HG03066 (cell line): ENCODE measurements at regions not wholly inside any gene's neighbourhood (a gene's known extent, or its start where the extent isn't known, plus 50 kb on each side); places are given as distances from the start of the nearest gene placed in this dataset.

Experiments used
- ATAC-seq: cut with Tn5 transposase; IDR thresholded peaks from one replicate; pipeline ENCODE4 v1.9.1; 2021; ENCODE audit warnings: low read depth; ENCODE audit not compliant: unreplicated experiment

DNA sequence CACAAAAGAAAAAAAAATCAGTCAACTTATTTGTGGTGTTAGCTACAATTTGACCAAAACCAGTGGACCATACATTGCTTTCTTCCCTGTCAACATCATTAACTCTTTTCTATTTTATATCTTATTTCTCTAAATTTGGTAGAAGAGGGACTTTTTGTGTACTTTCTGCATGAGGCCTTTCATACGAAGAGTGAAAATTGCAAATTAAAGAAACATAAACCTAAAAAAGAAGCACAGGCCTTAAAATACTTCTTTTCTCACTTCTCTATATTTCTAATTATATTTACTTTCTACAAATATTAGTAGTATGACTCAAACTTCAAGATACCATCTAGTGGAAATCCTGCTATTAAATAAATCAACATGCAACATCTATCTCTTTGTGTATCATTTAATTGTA is 1073.4 kb upstream of the ZEB2 start:
- peak; percentile 61 for ATAC-seq

DNA sequence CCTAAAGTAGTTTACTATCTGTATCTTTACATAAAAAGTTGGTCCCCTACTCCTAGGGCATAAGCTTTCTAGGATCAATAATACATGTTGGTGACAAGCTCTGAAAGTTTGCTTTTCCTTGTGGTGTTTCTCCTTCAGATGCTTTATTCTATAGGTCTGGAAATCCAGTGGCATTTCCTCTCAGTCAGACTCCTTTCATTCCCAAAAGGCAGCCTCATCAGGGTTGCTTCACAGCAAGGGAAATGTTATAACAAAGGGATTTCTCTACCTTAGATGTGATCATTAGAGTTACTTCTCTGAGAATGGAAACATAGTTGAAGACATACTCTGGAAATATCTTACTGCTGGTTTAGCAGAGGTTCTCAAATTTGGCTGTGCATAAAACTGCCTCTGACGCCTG is 1072.4 kb upstream of the ZEB2 start:
- ATAC-seq = no peak

DNA sequence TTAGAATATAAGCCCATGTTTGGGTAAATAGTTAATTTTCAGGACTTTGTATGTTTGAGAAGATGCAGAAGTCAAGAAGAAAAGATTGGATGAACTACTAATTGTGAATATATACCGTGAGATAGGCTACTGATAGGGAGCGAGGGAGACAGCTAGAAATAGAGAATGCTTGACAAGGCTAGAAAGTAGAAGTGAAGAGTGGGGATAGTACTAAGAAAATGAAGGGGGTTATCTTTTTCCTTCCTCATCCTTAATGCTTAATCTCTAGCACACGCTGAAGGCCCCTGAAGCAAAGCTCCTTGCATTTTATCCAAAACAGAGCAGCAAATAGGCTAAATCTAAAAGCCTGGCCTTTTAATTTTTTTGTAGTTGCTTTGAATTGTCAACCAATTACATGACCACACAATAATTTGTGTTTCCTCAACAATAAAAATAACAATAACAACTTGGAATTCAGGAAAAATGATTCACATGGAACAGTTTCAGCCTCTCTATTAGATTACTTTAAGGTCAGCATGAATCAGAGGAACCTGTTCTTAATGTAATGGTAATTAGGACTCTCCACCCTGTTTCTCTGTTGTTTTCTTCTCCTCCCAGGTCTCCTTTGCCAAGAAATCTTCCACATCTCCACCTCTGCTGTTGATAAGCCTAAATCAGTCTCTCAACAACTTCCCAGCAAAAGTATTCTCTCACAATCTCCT is 1071.3 kb upstream of the ZEB2 start:
- no peak for ATAC-seq

DNA sequence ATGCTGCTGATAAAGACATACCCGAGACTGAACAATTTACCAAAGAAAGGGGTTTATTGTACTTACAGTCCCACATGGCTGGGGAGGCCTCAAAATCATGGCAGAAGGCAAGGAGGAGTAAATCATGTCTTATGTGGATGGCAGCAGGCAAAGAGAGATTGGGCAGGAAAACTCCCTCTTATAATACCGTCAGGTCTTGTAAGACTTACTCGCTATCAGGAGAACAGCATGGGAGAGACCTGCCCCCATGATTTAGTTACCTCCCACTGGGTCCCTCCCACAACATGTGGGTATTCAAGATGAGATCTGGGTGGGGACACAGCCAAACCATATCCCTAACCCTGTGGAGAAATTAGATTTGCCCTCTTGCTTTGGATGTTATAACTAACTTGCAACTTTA is 1068.0 kb upstream of the ZEB2 start:
- no peak for ATAC-seq

DNA sequence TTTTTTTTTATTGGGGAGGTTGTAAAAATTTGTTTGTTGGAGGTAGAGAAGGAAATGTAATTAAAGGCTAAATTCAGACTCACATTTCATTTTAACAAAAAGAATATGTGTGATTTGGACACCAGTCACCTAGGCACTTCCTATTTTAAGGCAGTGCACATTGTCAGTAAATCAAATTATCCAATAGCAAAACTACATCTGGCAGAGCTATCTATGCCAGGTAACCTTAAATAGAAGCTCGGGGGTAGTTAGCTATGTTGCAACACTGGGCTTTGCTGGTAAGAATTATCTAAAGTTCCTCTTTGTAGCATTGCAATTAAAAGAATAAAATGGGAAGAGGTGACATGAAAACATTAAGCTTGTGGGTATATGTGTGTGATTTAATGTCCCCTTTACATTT is 1064.4 kb upstream of the ZEB2 start:
- no peak for ATAC-seq

DNA sequence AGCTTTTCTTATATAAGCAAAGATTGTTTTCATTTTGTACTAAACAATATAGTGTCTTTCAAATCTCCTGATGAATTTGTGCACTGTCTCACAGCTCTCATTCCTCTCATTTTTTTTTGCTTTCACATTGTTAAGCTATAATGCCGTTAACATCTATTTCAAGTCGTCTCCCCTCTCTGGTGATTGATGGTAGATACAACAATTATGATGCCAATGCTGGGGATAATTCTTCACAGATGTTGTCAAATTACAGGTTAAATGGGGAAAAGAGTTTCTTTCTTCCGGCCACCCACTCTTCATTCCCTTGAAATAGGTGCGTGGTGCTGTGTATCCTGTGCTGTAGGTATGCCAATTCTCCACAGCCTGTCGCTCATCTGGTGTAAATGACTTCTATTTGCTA is 1053.7 kb upstream of the ZEB2 start:
- no peak for ATAC-seq

DNA sequence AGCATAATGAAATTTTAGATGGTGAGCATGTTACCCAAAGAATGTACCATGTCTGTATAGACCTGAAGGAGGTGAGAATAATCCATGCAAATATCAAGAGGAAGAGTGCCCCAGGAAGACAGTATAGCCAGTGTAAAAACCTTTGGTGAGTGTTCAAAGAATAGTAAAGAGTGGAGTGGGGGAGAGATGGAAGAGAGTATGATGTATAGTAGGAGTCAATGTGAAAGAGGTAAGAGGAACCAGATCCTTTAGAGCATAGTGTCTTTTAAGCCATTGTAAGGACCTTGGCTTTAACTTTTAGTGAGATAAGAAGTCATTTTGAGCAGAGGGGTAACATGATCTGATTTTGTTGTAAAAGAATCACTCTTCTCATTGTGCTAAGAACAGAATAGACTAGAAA is 1052.3 kb upstream of the ZEB2 start:
- ATAC-seq = no peak

DNA sequence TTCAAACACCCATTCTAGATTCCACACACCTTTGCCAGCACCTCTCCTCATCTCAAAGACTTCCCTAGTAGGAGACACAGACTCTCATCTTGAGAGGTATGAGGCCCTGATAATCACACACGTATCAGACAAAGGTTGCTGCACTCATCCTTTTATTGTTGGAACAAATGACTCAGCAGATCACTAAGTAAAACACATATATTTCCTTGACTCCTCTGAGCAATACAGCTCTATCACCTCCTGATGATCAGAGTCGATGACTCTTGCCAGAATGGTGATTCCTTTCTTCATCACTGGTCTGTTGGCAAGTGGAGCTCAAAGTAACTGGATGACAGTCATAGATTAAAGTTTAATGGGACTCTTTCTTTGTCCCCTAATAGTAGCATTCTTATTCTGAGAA is 1049.2 kb upstream of the ZEB2 start:
- ATAC-seq = no peak

DNA sequence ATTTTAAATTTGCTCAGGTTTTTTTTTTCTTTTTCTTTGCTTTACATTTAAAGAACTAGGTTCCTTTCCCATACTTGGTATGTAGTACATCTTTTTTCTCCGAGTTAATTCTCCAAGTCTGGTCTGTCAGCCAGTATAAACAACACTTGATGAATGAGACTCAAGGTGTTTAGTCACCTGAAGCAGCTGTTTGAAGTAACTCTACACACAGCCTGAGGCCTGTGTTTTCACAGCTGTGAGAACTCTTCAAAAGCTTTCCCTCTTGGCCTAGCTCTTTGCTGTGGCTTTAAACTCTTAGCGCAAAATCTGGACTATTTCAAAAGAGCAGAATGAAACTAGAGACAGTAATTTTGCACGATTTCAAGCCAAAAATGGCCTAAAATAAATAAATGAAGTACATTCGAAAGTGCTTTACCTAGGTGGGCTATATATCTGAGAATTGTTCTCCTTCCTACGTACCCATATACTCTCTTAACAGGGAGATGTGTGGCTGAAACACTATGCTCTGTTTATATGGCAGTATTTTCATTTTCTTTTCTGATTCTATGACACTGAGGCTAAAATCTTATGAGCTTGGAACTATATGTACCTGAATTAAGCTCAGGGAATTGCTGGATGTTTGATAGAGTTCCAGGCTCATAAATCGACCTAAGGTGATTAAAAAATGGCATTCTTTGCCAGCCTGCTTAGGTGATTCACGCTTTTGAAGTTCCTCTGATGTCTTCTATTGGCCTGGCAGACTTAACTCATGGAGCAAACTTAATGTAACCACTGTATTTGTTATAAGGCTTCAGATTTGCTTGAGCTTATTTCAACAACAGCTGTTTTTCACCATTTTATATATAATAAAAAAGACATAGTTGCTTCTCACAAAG is 1044.1 kb upstream of the ZEB2 start:
- ATAC-seq = no peak

DNA sequence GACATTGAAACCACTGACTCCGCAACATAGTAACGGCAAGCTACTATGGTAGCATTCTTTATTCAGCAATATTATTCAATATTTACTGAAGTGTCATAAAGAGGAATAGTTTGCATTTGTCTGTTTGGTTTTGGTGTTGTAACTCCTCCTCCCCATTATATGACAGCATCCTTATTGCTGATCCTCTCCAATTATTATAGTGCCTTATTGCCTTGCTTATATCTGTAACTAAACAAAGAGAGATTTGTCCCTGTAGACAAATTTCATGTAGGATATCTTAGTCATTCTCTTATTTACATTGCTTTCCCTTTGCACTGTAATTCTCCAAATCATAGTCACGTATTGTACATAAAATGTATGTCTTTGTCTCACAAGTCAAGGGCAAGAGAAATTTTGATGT is 1041.2 kb upstream of the ZEB2 start:
- ATAC-seq = no peak

DNA sequence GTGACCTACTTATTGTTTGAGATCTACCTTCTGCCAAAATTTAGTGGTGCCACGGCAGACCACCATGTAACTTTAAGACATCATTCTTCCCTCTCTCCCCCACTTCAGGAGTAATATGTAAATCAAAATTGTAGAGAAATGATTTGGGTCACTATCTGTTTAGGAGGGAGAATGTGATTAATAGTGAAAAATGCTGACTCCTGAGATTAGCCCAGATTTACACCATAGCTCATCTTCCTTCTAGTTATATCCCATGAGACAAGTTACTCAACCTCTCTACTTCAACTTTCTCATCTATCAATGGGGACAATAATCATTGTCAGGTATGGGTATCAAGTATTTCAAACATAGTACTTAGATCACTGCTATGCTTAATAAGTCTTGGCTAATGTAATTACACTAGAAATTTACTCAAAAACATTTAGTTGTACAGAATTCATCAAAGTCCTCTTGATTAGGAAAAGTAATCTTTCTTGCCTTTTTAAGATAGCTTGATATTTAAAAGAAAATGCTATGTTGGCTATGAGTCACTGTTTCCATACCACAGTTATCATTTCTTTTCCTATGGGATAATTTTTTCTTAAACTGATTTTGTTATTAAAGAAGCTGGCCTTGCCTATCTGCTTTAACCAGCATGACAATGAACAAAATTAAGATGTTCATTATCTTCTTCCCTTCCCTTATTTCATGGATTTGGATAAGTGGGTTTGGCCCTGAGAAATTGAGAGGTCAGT is 1038.9 kb upstream of the ZEB2 start:
- ATAC-seq = no peak

DNA sequence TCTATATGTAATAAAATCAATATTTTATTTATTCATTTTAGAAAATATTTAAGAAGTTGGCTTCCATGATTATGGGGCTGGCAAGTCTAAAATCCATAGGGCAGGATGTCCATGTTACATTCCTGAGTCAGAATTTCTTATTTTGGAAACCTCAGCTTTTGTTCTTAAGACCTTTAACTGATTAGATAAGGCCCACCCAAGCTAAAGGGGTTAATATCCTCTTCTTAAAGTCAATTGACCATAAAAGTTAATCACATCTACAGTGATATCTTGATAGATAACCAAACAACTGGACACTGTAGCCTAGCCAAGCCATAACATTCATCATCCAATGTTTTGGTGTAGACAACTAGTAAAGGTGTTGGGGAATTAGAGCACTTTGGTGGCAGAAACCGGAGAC is 1035.4 kb upstream of the ZEB2 start:
- no peak for ATAC-seq

DNA sequence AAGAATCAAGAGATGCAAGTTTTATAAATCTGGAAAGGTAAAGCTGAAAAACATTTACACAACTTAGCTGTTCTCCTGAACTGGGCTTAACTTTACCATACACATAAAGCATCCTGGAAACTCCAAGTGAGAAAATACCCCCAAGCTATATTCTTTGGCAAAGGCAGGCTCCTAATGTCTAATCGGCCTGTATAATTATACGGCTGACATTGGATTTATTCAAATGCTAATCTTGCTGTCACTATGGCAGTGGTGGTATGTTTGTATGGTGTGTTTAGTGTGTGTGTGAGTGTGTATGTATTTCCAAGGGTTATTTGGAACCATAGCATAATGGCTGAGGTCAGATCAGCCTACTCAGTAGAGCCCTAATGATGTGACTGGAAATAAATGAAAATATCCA is 1031.8 kb upstream of the ZEB2 start:
- no peak for ATAC-seq

DNA sequence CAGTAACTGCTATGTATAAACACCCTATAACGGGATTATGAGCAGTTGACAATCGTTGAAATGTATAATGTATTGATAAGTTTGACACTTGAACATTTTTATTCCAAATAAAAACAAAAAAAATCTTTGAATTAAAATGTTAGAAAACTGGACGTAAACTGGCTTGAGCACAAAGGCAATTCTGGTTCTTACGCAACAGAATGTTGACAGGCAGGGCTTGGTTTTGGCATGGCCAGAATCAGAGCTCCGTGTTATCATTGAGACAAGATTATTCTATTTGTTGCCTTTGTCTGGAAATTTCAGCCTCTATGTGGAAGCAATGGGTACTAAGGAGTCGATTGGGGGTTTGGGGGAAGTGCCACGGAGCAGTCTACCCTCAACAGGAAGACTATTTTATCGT is 1028.6 kb upstream of the ZEB2 start:
- no peak for ATAC-seq

DNA sequence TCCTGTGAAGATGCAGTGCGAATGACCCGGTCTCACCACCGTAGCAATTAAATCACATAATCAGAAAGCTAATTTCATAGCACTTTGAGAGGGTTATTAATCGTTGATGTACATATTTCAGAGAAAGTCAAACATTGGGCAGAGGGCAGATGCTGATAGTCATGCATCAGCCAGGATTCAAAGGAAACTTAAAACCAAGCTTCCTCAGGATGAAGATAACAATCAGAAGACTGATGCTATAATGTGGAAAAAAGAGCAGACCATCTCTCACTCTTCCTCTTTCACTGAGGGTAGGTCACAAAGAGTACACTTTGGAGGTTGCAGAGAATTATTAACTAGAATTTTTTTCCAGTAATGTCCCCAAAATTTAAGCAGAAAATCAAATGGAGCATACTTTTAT is 1027.7 kb upstream of the ZEB2 start:
- no peak for ATAC-seq

DNA sequence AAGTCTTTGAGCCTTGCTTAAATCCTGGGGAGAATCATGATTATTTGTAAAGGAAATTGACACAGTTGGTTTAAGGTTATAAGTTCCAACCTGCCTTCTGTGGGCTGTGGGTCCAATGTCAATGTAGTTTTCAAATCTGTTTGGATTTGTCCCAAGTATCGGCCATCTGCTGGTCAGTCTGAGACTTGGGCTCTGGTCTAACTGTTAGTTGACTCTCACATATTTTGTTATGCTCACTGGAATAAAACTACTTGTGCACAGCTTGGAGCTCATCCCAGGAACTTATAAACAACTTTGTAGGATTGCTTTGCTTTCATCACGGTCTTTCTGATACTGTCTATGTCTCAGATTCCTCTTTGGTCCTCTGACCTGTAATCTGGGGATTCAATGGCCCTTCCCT is 1026.2 kb upstream of the ZEB2 start:
- no peak for ATAC-seq

DNA sequence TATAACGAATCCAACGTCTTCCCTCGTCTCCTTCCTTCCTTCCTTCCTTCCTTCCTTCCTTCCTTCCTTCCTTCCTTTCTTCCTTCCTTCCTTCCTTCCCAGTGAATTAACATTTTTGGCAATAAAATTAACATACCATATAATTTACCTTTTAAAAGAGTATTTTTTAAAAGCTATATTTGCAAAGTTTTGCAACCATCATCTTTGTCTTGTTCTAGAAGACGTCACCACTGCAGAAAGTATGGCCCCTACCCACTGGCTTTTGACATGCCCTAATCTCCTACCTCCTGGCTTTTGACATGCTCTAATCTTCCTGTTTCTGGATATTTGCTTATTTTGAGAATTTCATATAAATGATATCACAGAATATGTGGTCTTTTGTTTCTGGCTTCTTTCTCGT is 1023.9 kb upstream of the ZEB2 start:
- no peak for ATAC-seq

DNA sequence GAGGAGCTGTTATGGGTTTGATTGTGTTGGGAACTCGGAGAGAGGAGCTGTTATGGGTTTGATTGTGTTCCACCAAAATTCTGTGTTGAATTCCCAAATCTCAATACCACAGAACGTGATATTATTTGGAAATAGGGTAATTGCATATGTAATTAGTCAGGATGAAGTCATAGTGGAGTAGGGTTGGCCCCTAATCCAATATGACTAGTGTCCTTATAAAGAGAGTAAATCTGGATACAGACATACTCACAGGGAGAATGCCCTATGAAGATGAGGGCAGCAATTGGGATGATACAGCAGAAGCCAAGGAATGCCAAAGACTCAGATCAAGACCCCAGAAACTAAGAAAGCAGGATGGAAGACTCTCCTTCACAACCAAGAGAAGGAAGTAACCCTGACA is 1023.2 kb upstream of the ZEB2 start:
- ATAC-seq = no peak

DNA sequence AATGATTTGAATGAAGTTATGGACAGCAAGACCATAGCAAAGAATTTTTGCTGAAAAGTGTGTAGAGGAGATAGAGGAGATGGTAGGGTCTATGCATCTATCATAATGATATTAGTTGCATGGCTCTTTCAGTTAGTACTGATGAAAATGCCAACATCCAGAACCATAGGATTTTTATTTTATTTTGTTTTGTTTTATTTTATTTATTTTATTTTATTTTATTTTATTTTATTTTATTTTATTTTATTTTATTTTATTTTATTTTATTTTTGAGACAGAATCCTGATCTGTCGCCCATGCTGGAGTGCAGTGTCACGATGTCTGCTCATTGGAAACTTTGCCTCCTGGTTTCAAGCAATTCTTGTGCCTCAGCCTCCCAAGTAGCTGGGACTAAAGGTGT is 1021.1 kb upstream of the ZEB2 start:
- no peak for ATAC-seq

DNA sequence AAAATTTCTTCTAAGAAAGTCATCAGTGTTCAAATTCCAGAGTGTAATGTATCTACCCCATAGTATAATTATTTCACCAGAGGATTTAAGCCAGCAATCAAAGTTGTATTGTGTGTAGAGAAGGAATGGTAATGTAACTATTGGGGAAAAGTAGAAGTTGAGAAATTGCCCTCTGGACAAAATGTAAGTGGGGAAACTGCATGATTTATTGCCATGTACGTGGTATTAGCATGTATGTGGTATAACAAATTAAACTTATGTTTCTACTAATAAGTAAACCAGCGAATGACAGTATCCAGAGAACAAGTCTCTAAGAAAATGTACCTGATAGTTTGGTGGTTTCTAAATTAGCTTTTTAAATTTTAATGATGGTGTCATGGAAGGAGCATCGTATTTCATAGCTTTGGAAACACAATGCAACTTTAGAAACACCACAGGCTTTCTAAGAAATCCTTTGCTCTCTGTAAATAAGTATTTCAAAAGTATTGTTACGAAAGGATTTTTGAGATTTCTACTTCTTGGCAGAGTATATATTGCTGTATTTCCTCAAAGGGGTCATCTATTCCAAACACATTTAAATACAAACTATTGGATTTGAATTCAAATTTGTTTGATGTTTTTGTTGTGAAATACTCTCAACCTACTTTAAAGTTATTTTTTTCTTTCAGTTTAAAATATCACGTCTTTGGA is 1018.9 kb upstream of the ZEB2 start:
- ATAC-seq = no peak

DNA sequence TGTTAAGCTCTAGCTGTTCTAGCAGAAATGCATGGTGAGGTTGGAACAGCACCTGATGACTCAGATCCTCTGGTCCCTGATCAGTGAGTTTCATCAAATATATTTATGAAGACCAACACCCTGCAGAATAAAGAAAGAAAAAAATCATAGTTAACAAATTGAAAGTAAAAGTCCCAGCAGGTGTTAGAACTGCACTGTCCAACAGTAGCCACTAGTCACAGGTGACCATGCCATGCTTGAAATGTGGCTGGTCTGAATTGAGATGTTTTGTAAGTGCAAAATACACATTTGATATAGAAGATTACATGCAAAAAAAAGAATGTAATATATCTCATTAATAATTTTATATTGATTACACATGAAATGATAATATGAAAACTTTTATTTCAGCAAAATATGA is 1010.7 kb upstream of the ZEB2 start:
- no peak for ATAC-seq
